ENCODE measurements at regions not wholly inside any gene's neighbourhood (a gene's known extent, or its start where the extent isn't known, plus 50 kb on each side); places are given as distances from the start of the nearest gene placed in this dataset.

DNA sequence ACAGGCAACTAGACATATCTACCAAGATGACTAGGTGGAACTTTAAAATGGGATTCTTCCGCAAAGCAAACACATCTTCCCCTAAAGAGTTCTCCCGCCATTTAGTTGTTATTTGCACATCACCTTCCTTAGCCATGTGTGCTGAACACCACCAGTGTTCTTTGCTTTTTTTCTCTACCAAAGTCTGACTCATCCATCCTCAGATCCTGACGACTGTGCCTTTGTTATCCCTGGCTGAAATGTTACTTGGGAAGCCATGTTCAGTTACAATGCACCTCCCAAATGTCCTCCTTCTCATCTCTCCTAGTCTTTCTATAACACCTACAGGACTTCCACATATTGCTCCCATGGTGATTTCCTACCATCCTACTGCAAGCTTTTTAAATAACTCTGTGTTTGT, 593.5 kb upstream of the ARID1B start:
- TF ChIP-seq, protein P1, sequence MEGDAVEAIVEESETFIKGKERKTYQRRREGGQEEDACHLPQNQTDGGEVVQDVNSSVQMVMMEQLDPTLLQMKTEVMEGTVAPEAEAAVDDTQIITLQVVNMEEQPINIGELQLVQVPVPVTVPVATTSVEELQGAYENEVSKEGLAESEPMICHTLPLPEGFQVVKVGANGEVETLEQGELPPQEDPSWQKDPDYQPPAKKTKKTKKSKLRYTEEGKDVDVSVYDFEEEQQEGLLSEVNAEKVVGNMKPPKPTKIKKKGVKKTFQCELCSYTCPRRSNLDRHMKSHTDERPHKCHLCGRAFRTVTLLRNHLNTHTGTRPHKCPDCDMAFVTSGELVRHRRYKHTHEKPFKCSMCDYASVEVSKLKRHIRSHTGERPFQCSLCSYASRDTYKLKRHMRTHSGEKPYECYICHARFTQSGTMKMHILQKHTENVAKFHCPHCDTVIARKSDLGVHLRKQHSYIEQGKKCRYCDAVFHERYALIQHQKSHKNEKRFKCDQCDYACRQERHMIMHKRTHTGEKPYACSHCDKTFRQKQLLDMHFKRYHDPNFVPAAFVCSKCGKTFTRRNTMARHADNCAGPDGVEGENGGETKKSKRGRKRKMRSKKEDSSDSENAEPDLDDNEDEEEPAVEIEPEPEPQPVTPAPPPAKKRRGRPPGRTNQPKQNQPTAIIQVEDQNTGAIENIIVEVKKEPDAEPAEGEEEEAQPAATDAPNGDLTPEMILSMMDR (IDR thresholded peaks at IDR 0.05) = no peak
- TF ChIP-seq POLR2AphosphoS5 (IDR thresholded peaks at IDR 0.05) (no peak), POLR2A (IDR thresholded peaks at IDR 0.05; ENCODE audit: low read depth) (no peak), EP300 (IDR thresholded peaks at IDR 0.05) (no peak)

Data from esophagus muscularis mucosa (tissue), 4 donors.